CD14-positive monocyte (primary cell): ENCODE measurements at regions not wholly inside any gene's neighbourhood (a gene's known extent, or its start where the extent isn't known, plus 50 kb on each side); places are given as distances from the start of the nearest gene placed in this dataset.

ENCODE experiments used
- DNase-seq, 3 donors: peaks; one replicate each; pipeline ENCODE4 v3.0.0-alpha.2; 2011 to 2022
- H2AFZ ChIP-seq: 2 replicates; pipeline ENCODE4 v1.6.0; 2012; ENCODE audit warnings: mild to moderate bottlenecking, low read depth, low read length, inconsistent platforms; ENCODE audit not compliant: insufficient read depth, poor library complexity, severe bottlenecking
- H3K27ac ChIP-seq, 2 donors: 1 replicate in 1 of 2; 2 replicates in 1 of 2; pipeline ENCODE4 v1.5.1; 2012 to 2013; ENCODE audit warnings: low read length in 2 of 2, control low read depth in 1 of 2, inconsistent platforms in 1 of 2, low read depth in 1 of 2, mild to moderate bottlenecking in 1 of 2
- H3K27me3 ChIP-seq, 2 donors: one replicate each; pipeline versions ENCODE4 v1.6.0 to v1.6.1; 2011 to 2013; ENCODE audit warnings: low read length in 2 of 2; ENCODE audit not compliant: control insufficient read depth in 2 of 2, insufficient read depth in 2 of 2
- H3K36me3 ChIP-seq, 2 donors: replicated peaks in 1 of 2; 1 replicate in 1 of 2; 2 replicates in 1 of 2; pipeline versions ENCODE4 v1.5.1 to v1.6.1; 2012 to 2013; ENCODE audit warnings: low read length in 2 of 2, control low read depth in 1 of 2, inconsistent platforms in 1 of 2, mild to moderate bottlenecking in 1 of 2; ENCODE audit not compliant: insufficient read depth in 2 of 2, control insufficient read depth in 1 of 2
- H3K4me1 ChIP-seq, 2 donors: 1 replicate in 1 of 2; 2 replicates in 1 of 2; pipeline versions ENCODE4 v1.5.1 to v1.6.1; 2012 to 2013; ENCODE audit warnings: low read length in 2 of 2, control low read depth in 1 of 2, inconsistent platforms in 1 of 2, mild to moderate bottlenecking in 1 of 2, moderate library complexity in 1 of 2; ENCODE audit not compliant: insufficient read depth in 2 of 2, control insufficient read depth in 1 of 2
- H3K4me2 ChIP-seq: replicated peaks from 2 replicates; pipeline ENCODE3; 2012; ENCODE audit warnings: low read length, moderate library complexity, mild to moderate bottlenecking; ENCODE audit not compliant: poor library complexity, severe bottlenecking; ENCODE audit errors: extremely low read depth
- H3K4me3 ChIP-seq, 3 experiments: fragments of 200-600 bp in 1 of 3; sonication (generic) in 1 of 3; replicated peaks in 1 of 3; 1 replicate in 2 of 3; 2 replicates in 1 of 3; pipeline ENCODE4 v1.5.1; 2011 to 2013; ENCODE audit warnings: low read length in 3 of 3, mild to moderate bottlenecking in 3 of 3, control low read depth in 2 of 3, low read depth in 2 of 3, inconsistent platforms in 1 of 3, moderate library complexity in 1 of 3
- H3K79me2 ChIP-seq: 2 replicates; pipeline ENCODE4 v1.6.0; 2012; ENCODE audit warnings: mild to moderate bottlenecking, control low read depth, inconsistent platforms, low read length, moderate library complexity; ENCODE audit not compliant: insufficient read depth
- H3K9ac ChIP-seq: 2 replicates; pipeline ENCODE4 v1.6.0; 2017; ENCODE audit warnings: low read length, mild to moderate bottlenecking; ENCODE audit not compliant: insufficient read depth, poor library complexity, severe bottlenecking
- H3K9me3 ChIP-seq, 2 donors: replicated peaks in 1 of 2; 1 replicate in 1 of 2; 2 replicates in 1 of 2; pipeline versions ENCODE4 v1.5.1 to v1.6.1; 2012 to 2013; ENCODE audit warnings: low read length in 2 of 2, control low read depth in 1 of 2; ENCODE audit not compliant: control insufficient read depth in 1 of 2, insufficient read depth in 1 of 2
- H4K20me1 ChIP-seq: 2 replicates; pipeline ENCODE4 v1.6.0; 2012; ENCODE audit warnings: mild to moderate bottlenecking, low read length, control low read depth, moderate library complexity; ENCODE audit not compliant: insufficient read depth
- H3K27ac Mint-ChIP-seq, 7 donors: one replicate each; pipeline ENCODE4 v1.8.0; 2020; ENCODE audit warnings: mild to moderate bottlenecking in 7 of 7, mixed read lengths in 7 of 7, moderate library complexity in 6 of 7, inconsistent platforms in 2 of 7
- H3K27me3 Mint-ChIP-seq, 3 donors: one replicate each; pipeline ENCODE4 v1.8.0; 2021 to 2022; ENCODE audit warnings: low read depth in 3 of 3, mild to moderate bottlenecking in 3 of 3, mixed read lengths in 3 of 3, moderate library complexity in 3 of 3, inconsistent platforms in 1 of 3
- H3K36me3 Mint-ChIP-seq, 2 donors: one replicate each; pipeline ENCODE4 v1.8.0; 2020; ENCODE audit warnings: mixed read lengths in 2 of 2, inconsistent platforms in 1 of 2, mild to moderate bottlenecking in 1 of 2
- H3K4me1 Mint-ChIP-seq: one replicate; pipeline ENCODE4 v1.8.0; 2020; ENCODE audit warnings: mild to moderate bottlenecking, mixed read lengths
- H3K4me3 Mint-ChIP-seq, 2 donors: one replicate each; pipeline ENCODE4 v1.8.0; 2020; ENCODE audit warnings: mild to moderate bottlenecking in 2 of 2, mixed read lengths in 2 of 2, moderate library complexity in 1 of 2
- H3K9me3 Mint-ChIP-seq, 7 donors: one replicate each; pipeline ENCODE4 v1.8.0; 2020 to 2022; ENCODE audit warnings: mixed read lengths in 7 of 7, mild to moderate bottlenecking in 6 of 7, moderate library complexity in 6 of 7, inconsistent platforms in 2 of 7
- CTCF ChIP-seq: fragments of 200-600 bp; IDR thresholded peaks from one replicate; pipeline ENCODE4 v1.8.0; 2022; ENCODE audit warnings: antibody characterized with exemption, mild to moderate bottlenecking
- WGBS: methylation state at CpG from one replicate; pipeline ENCODE4 v1.1.5; 2013; ENCODE audit warnings: missing lambda C conversion rate; ENCODE audit not compliant: insufficient coverage; 5-methylcytosine and 5-hydroxymethylcytosine counted together
- intact Hi-C, 2 donors: fragments of 100-400 bp; cut with micrococcal nuclease; formaldehyde crosslinking; loops; one replicate each; pipeline versions ENCODE4 v1.15.0 to v1.15.1; 2023

- 84% methylated on average over 4 of the region's 4 CpGs for WGBS
- Mint-ChIP-seq H3K4me3 (no peak overlapping the region), H3K27me3 (no peaks in the 10 kb centered on the region), H3K36me3 (no peaks in the 10 kb centered on the region), H3K27ac (no peak overlapping the region), H3K4me1 (no peaks in the 10 kb centered on the region), H3K9me3 (peaks cover 6 to 55% (median 21%) of the 10 kb centered on the region in 7 donors)
- TF ChIP-seq CTCF = no peak
- Histone ChIP-seq H3K79me2 (no peaks in the 10 kb centered on the region), H3K36me3 (no peaks in the 10 kb centered on the region), H4K20me1 (no peaks in the 10 kb centered on the region), H3K9me3 (peaks cover 26 to 48% of the 10 kb centered on the region in 2 donors), H3K27me3 (no peaks in the 10 kb centered on the region), H3K4me1 (no peaks in the 10 kb centered on the region), H2AFZ (no peak overlapping the region), H3K4me2 (no peak overlapping the region), H3K4me3 (no peak overlapping the region), H3K9ac (no peak overlapping the region), H3K27ac (no peak overlapping the region)
- no peak for DNase-seq
- intact Hi-C loops = no loop called here
Observed at GRCh38 chr7:67564959-67565358, 568.3 kb downstream of the TYW1 start.

- Histone ChIP-seq H3K4me3 (no peak overlapping the region), H3K9me3 (peaks cover 28 to 54% of the 10 kb centered on the region in 2 donors), H3K27ac (no peak overlapping the region), H3K9ac (no peak overlapping the region), H3K27me3 (no peaks in the 10 kb centered on the region), H3K36me3 (no peaks in the 10 kb centered on the region), H3K4me1 (no peaks in the 10 kb centered on the region), H2AFZ (no peak overlapping the region), H3K79me2 (no peaks in the 10 kb centered on the region), H3K4me2 (no peak overlapping the region), H4K20me1 (no peaks in the 10 kb centered on the region)
- no peak for TF ChIP-seq CTCF
- 65% methylated on average over 2 of the region's 4 CpGs for WGBS
- H3K27me3 Mint-ChIP-seq = peaks cover 0 to 1% (median 0%) of the 10 kb centered on the region in 3 donors
- peaks cover 13 to 64% (median 24%) of the 10 kb centered on the region in 7 donors for H3K9me3 Mint-ChIP-seq
- no peak overlapping the region for H3K27ac Mint-ChIP-seq
- no peaks in the 10 kb centered on the region for H3K36me3 Mint-ChIP-seq
- no peak overlapping the region for H3K4me3 Mint-ChIP-seq
- intact Hi-C loops = no loop called here
- DNase-seq = no peak
- no peaks in the 10 kb centered on the region for H3K4me1 Mint-ChIP-seq
Observed at GRCh38 chr7:67566101-67566500, 569.5 kb downstream of the TYW1 start.
